ENCODE measurements at regions not wholly inside any gene's neighbourhood (a gene's known extent, or its start where the extent isn't known, plus 50 kb on each side); places are given as distances from the start of the nearest gene placed in this dataset.

GRCh38 chr4:100287534-100287933, 97.3 kb upstream of the DDIT4L start:
- DNase-seq (ENCODE audit: low read depth in 6 of 9, low spot score in 9 of 9) = no peak
- Histone ChIP-seq H3K36me3 (ENCODE audit: control insufficient read depth in 2 of 2, insufficient read depth in 2 of 2, low read length in 1 of 2) (no peaks in the 10 kb centered on the region), H3K27me3 (ENCODE audit: control insufficient read depth in 2 of 2, insufficient read depth in 1 of 2, low read length in 1 of 2) (no peaks in the 10 kb centered on the region), H3K4me3 (ENCODE audit: low read length in 2 of 2) (no peak overlapping the region), H3K4me1 (ENCODE audit: control insufficient read depth in 2 of 2, insufficient read depth in 2 of 2, low read length in 2 of 2) (no peaks in the 10 kb centered on the region), H3K9me3 (ENCODE audit: control insufficient read depth in 2 of 2, insufficient read depth in 1 of 2, low read length in 1 of 2) (no peaks in the 10 kb centered on the region), H3K27ac (ENCODE audit: low read depth in 1 of 2, low read length in 1 of 2) (no peak overlapping the region)
- WGBS = 93% methylated on average over 6 of the region's 6 CpGs

DNA sequence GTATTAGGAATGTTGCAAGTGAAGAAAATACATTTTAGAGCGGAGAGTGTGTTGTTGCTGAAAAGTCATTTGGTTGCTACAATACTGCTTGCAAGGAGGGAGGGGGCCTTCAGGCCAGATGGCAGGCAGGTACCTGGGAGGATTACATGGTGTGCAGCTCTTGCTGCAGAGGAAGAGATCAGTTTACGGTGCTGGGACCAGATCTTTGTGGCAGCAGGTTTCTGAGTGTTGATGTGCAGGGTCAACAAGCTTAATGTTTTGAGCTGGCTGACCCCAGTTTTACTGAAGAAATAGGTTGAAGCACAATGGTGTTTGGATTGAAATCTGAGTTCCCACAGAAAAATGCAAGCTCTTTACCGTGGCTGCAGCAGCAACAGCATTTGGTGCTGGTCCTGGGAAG, 96.4 kb upstream of the DDIT4L start:
- 90% methylated on average over 3 of the region's 3 CpGs for WGBS

GRCh38 chr4:100285121-100285520, 94.9 kb upstream of the DDIT4L start:
- Histone ChIP-seq H3K4me1 (ENCODE audit: control insufficient read depth in 2 of 2, insufficient read depth in 2 of 2, low read length in 2 of 2) (no peaks in the 10 kb centered on the region), H3K27ac (ENCODE audit: low read depth in 1 of 2, low read length in 1 of 2) (no peak overlapping the region), H3K9me3 (ENCODE audit: control insufficient read depth in 2 of 2, insufficient read depth in 1 of 2, low read length in 1 of 2) (no peaks in the 10 kb centered on the region), H3K27me3 (ENCODE audit: control insufficient read depth in 2 of 2, insufficient read depth in 1 of 2, low read length in 1 of 2) (no peaks in the 10 kb centered on the region), H3K4me3 (ENCODE audit: low read length in 2 of 2) (no peak overlapping the region), H3K36me3 (ENCODE audit: control insufficient read depth in 2 of 2, insufficient read depth in 2 of 2, low read length in 1 of 2) (no peaks in the 10 kb centered on the region)
- WGBS = 95% methylated on average over 2 of the region's 2 CpGs
- no peak for DNase-seq (ENCODE audit: low read depth in 6 of 9, low spot score in 9 of 9)

More for the DNA sequence above, 96.4 kb upstream of the DDIT4L start:
- Histone ChIP-seq H3K4me3 (ENCODE audit: low read length in 2 of 2) (no peak overlapping the region), H3K9me3 (ENCODE audit: control insufficient read depth in 2 of 2, insufficient read depth in 1 of 2, low read length in 1 of 2) (no peaks in the 10 kb centered on the region), H3K27me3 (ENCODE audit: control insufficient read depth in 2 of 2, insufficient read depth in 1 of 2, low read length in 1 of 2) (no peaks in the 10 kb centered on the region), H3K27ac (ENCODE audit: low read depth in 1 of 2, low read length in 1 of 2) (no peak overlapping the region), H3K4me1 (ENCODE audit: control insufficient read depth in 2 of 2, insufficient read depth in 2 of 2, low read length in 2 of 2) (no peaks in the 10 kb centered on the region), H3K36me3 (ENCODE audit: control insufficient read depth in 2 of 2, insufficient read depth in 2 of 2, low read length in 1 of 2) (no peaks in the 10 kb centered on the region)
- DNase-seq (ENCODE audit: low read depth in 6 of 9, low spot score in 9 of 9) = no peak

GRCh38 chr4:100284129-100284880, 94.0 kb upstream of the DDIT4L start:
- no peak for DNase-seq (ENCODE audit: low read depth in 6 of 9, low spot score in 9 of 9)
- Histone ChIP-seq H3K27me3 (ENCODE audit: control insufficient read depth in 2 of 2, insufficient read depth in 1 of 2, low read length in 1 of 2) (no peaks in the 10 kb centered on the region), H3K9me3 (ENCODE audit: control insufficient read depth in 2 of 2, insufficient read depth in 1 of 2, low read length in 1 of 2) (no peaks in the 10 kb centered on the region), H3K4me3 (ENCODE audit: low read length in 2 of 2) (no peak overlapping the region), H3K36me3 (ENCODE audit: control insufficient read depth in 2 of 2, insufficient read depth in 2 of 2, low read length in 1 of 2) (no peaks in the 10 kb centered on the region), H3K27ac (ENCODE audit: low read depth in 1 of 2, low read length in 1 of 2) (no peak overlapping the region), H3K4me1 (ENCODE audit: control insufficient read depth in 2 of 2, insufficient read depth in 2 of 2, low read length in 2 of 2) (no peaks in the 10 kb centered on the region)
- 88% methylated on average over 10 of the region's 10 CpGs for WGBS

- WGBS = 97% methylated on average over 2 of the region's 2 CpGs
- no peak overlapping the region for H3K4me3 ChIP-seq (ENCODE audit: low read length in 2 of 2)
- DNase-seq (ENCODE audit: low read depth in 6 of 9, low spot score in 9 of 9) = no peak
- H3K27ac ChIP-seq (ENCODE audit: low read depth in 1 of 2, low read length in 1 of 2) = no peak overlapping the region
- H3K4me1 ChIP-seq (ENCODE audit: control insufficient read depth in 2 of 2, insufficient read depth in 2 of 2, low read length in 2 of 2) = no peaks in the 10 kb centered on the region
- no peaks in the 10 kb centered on the region for H3K27me3 ChIP-seq (ENCODE audit: control insufficient read depth in 2 of 2, insufficient read depth in 1 of 2, low read length in 1 of 2)
- no peaks in the 10 kb centered on the region for H3K9me3 ChIP-seq (ENCODE audit: control insufficient read depth in 2 of 2, insufficient read depth in 1 of 2, low read length in 1 of 2)
- H3K36me3 ChIP-seq (ENCODE audit: control insufficient read depth in 2 of 2, insufficient read depth in 2 of 2, low read length in 1 of 2) = no peaks in the 10 kb centered on the region
These were observed 90.5 kb upstream of the DDIT4L start for GRCh38 chr4:100280807-100281206.

DNA sequence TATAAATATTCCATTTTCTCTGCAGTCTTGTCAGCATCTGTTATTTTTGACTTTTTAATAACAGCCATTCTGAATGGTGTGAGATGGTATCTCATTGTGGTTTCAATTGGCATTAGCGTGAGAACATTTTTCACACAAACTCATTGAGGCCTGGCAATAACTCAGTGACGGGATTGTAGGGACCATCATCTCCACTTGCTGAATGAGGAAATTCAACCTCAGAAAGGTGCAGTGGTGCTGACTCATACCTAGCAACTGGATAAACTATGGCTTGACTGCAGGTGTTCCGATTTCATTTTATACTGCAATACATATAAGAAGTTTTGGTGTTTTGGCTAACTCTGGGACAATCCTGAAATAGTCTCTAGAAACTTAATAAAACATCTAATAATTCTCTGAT, 88.3 kb upstream of the DDIT4L start:
- no peaks in the 10 kb centered on the region for H3K36me3 ChIP-seq (ENCODE audit: control insufficient read depth in 2 of 2, insufficient read depth in 2 of 2, low read length in 1 of 2)
- no peak for DNase-seq (ENCODE audit: low read depth in 6 of 9, low spot score in 9 of 9)

GRCh38 chr4:100269446-100269845, 79.2 kb upstream of the DDIT4L start:
- WGBS = 95% methylated on average over 2 of the region's 2 CpGs
- H3K36me3 ChIP-seq (ENCODE audit: control insufficient read depth in 2 of 2, insufficient read depth in 2 of 2, low read length in 1 of 2) = no peaks in the 10 kb centered on the region
- H3K27ac ChIP-seq (ENCODE audit: low read depth in 1 of 2, low read length in 1 of 2) = no peak overlapping the region
- no peaks in the 10 kb centered on the region for H3K9me3 ChIP-seq (ENCODE audit: control insufficient read depth in 2 of 2, insufficient read depth in 1 of 2, low read length in 1 of 2)
- no peak for DNase-seq (ENCODE audit: low read depth in 6 of 9, low spot score in 9 of 9)
- no peaks in the 10 kb centered on the region for H3K27me3 ChIP-seq (ENCODE audit: control insufficient read depth in 2 of 2, insufficient read depth in 1 of 2, low read length in 1 of 2)
- H3K4me3 ChIP-seq (ENCODE audit: low read length in 2 of 2) = no peak overlapping the region
- H3K4me1 ChIP-seq (ENCODE audit: control insufficient read depth in 2 of 2, insufficient read depth in 2 of 2, low read length in 2 of 2) = no peaks in the 10 kb centered on the region

More for the DNA sequence above, 88.3 kb upstream of the DDIT4L start:
- Histone ChIP-seq H3K9me3 (ENCODE audit: control insufficient read depth in 2 of 2, insufficient read depth in 1 of 2, low read length in 1 of 2) (no peaks in the 10 kb centered on the region), H3K4me3 (ENCODE audit: low read length in 2 of 2) (no peak overlapping the region), H3K4me1 (ENCODE audit: control insufficient read depth in 2 of 2, insufficient read depth in 2 of 2, low read length in 2 of 2) (no peaks in the 10 kb centered on the region), H3K27me3 (ENCODE audit: control insufficient read depth in 2 of 2, insufficient read depth in 1 of 2, low read length in 1 of 2) (no peaks in the 10 kb centered on the region), H3K27ac (ENCODE audit: low read depth in 1 of 2, low read length in 1 of 2) (no peak overlapping the region)
- 68% methylated on average over 3 of the region's 3 CpGs for WGBS

- whole genome bisulfite sequencing = 93% methylated on average over 2 of the region's 2 CpGs
These were observed 78.5 kb upstream of the DDIT4L start for GRCh38 chr4:100268789-100269188.

DNA sequence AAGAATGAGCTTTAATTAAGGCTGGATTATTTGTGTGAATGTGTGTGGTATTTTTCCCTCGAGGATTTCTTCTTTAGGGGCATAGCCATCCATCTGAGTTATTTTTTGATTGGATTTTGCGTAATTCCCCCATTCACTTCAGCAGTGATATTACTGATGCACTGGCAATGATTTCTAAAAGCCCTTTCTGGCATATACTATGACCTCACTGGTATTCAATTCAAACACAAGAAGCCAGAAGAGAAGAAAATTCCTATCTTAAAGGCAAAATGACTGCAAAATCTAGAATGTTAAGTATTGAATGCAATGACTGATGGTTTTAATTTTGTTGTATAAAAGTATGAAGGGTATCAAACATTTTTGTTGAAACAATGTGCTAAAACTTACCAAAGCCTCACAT, 71.1 kb upstream of the DDIT4L start:
- Histone ChIP-seq H3K27ac (ENCODE audit: low read depth in 1 of 2, low read length in 1 of 2) (no peak overlapping the region), H3K9me3 (ENCODE audit: control insufficient read depth in 2 of 2, insufficient read depth in 1 of 2, low read length in 1 of 2) (no peaks in the 10 kb centered on the region), H3K4me1 (ENCODE audit: control insufficient read depth in 2 of 2, insufficient read depth in 2 of 2, low read length in 2 of 2) (no peaks in the 10 kb centered on the region), H3K36me3 (ENCODE audit: control insufficient read depth in 2 of 2, insufficient read depth in 2 of 2, low read length in 1 of 2) (no peaks in the 10 kb centered on the region), H3K4me3 (ENCODE audit: low read length in 2 of 2) (no peak overlapping the region), H3K27me3 (ENCODE audit: control insufficient read depth in 2 of 2, insufficient read depth in 1 of 2, low read length in 1 of 2) (no peaks in the 10 kb centered on the region)
- 87% methylated on average over 2 of the region's 2 CpGs for WGBS
- no peak for DNase-seq (ENCODE audit: low read depth in 6 of 9, low spot score in 9 of 9)

More at GRCh38 chr4:100268789-100269188, 78.5 kb upstream of the DDIT4L start:
- no peak for DNase-seq (ENCODE audit: low read depth in 6 of 9, low spot score in 9 of 9)
- Histone ChIP-seq H3K27me3 (ENCODE audit: control insufficient read depth in 2 of 2, insufficient read depth in 1 of 2, low read length in 1 of 2) (no peaks in the 10 kb centered on the region), H3K4me1 (ENCODE audit: control insufficient read depth in 2 of 2, insufficient read depth in 2 of 2, low read length in 2 of 2) (no peaks in the 10 kb centered on the region), H3K4me3 (ENCODE audit: low read length in 2 of 2) (no peak overlapping the region), H3K27ac (ENCODE audit: low read depth in 1 of 2, low read length in 1 of 2) (no peak overlapping the region), H3K9me3 (ENCODE audit: control insufficient read depth in 2 of 2, insufficient read depth in 1 of 2, low read length in 1 of 2) (no peaks in the 10 kb centered on the region), H3K36me3 (ENCODE audit: control insufficient read depth in 2 of 2, insufficient read depth in 2 of 2, low read length in 1 of 2) (no peaks in the 10 kb centered on the region)

Data from thymus (tissue), 11 donors.